ENCODE measurements at regions not wholly inside any gene's neighbourhood (a gene's known extent, or its start where the extent isn't known, plus 50 kb on each side); places are given as distances from the start of the nearest gene placed in this dataset.

GRCh38 chr4:184528051-184528450, 53.7 kb upstream of the IRF2 start:
- TF ChIP-seq POLR2A (IDR thresholded peaks at IDR 0.05): no peak
- TF ChIP-seq, protein P1, sequence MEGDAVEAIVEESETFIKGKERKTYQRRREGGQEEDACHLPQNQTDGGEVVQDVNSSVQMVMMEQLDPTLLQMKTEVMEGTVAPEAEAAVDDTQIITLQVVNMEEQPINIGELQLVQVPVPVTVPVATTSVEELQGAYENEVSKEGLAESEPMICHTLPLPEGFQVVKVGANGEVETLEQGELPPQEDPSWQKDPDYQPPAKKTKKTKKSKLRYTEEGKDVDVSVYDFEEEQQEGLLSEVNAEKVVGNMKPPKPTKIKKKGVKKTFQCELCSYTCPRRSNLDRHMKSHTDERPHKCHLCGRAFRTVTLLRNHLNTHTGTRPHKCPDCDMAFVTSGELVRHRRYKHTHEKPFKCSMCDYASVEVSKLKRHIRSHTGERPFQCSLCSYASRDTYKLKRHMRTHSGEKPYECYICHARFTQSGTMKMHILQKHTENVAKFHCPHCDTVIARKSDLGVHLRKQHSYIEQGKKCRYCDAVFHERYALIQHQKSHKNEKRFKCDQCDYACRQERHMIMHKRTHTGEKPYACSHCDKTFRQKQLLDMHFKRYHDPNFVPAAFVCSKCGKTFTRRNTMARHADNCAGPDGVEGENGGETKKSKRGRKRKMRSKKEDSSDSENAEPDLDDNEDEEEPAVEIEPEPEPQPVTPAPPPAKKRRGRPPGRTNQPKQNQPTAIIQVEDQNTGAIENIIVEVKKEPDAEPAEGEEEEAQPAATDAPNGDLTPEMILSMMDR (IDR thresholded peaks at IDR 0.05): no peak
- TF ChIP-seq EP300 (IDR thresholded peaks at IDR 0.05): no peak
- no peak for DNase-seq
- H3K27me3 ChIP-seq: no peaks in the 10 kb centered on the region
- intact Hi-C loops (cut with DNase I): no loop called here
- no peak overlapping the region for H3K27ac ChIP-seq
- no peak overlapping the region for H3K4me3 ChIP-seq
- H3K9me3 ChIP-seq: no peaks in the 10 kb centered on the region
- H3K4me1 ChIP-seq (ENCODE audit: insufficient read depth): no peaks in the 10 kb centered on the region
- WGBS, 3 donors: 19 to 34% (median 24%) methylated on average over 5 of the region's 5 CpGs
- H3K36me3 ChIP-seq: no peaks in the 10 kb centered on the region

GRCh38 chr4:184526228-184526627, 51.9 kb upstream of the IRF2 start:
- Histone ChIP-seq H3K4me1 (ENCODE audit: insufficient read depth) (no peaks in the 10 kb centered on the region), H3K9me3 (no peaks in the 10 kb centered on the region), H3K27me3 (no peaks in the 10 kb centered on the region), H3K27ac (no peak overlapping the region), H3K36me3 (no peaks in the 10 kb centered on the region), H3K4me3 (no peak overlapping the region)
- intact Hi-C loops (cut with DNase I): no loop called here
- DNase-seq: no peak
- TF ChIP-seq, protein P1 (IDR thresholded peaks at IDR 0.05): no peak
- TF ChIP-seq POLR2A (IDR thresholded peaks at IDR 0.05) (no peak), EP300 (IDR thresholded peaks at IDR 0.05) (no peak)
- WGBS, 3 donors: 94 to 100% (median 96%) methylated on average over 2 of the region's 2 CpGs
